Right atrium auricular region (tissue), 2 donors: ENCODE measurements at regions not wholly inside any gene's neighbourhood (a gene's known extent, or its start where the extent isn't known, plus 50 kb on each side); places are given as distances from the start of the nearest gene placed in this dataset.
"Not testable (repeated sequence)": the region's sequence is repeated elsewhere in the genome, so short reads cannot be mapped to it uniquely, and the experiment has no call there.

Experiments
- DNase-seq: peaks from one replicate; pipeline ENCODE4 v3.0.0-alpha.2; 2019; ENCODE audit warnings: low spot score
- H3K27ac ChIP-seq, 2 donors: fragments of 200-600 bp; sonication (generic); 1 replicate in 1 of 2; 2 replicates in 1 of 2; pipeline ENCODE4 v1.5.1; 2016 to 2019
- H3K27me3 ChIP-seq, 2 donors: fragments of 200-600 bp; sonication (generic); one replicate each; pipeline versions ENCODE4 v1.5.1 to v1.6.0; 2017 to 2019
- H3K36me3 ChIP-seq: fragments of 200-600 bp; sonication (generic); one replicate; pipeline ENCODE4 v1.5.1; 2016
- H3K4me1 ChIP-seq, 2 donors: fragments of 200-600 bp; sonication (generic); one replicate each; pipeline versions ENCODE4 v1.5.1 to v1.6.0; 2017 to 2019
- H3K4me3 ChIP-seq, 2 donors: fragments of 200-600 bp; sonication (generic); 1 replicate in 1 of 2; 2 replicates in 1 of 2; pipeline ENCODE4 v1.5.1; 2017 to 2019; ENCODE audit warnings: mild to moderate bottlenecking in 1 of 2, moderate library complexity in 1 of 2
- H3K9me3 ChIP-seq, 2 donors: fragments of 200-600 bp; sonication (generic); one replicate each; pipeline ENCODE4 v1.5.1; 2019
- CTCF ChIP-seq, 2 donors: fragments of 200-600 bp; sonication (generic); IDR thresholded peaks; one replicate each; pipeline ENCODE4 v1.5.1; 2019; ENCODE audit warnings: antibody characterized with exemption in 2 of 2

- Histone ChIP-seq H3K9me3 (no peaks in the 10 kb centered on the region), H3K27me3 (no peaks in the 10 kb centered on the region), H3K4me1 (no peaks in the 10 kb centered on the region), H3K27ac (no peak overlapping the region), H3K36me3 (no peaks in the 10 kb centered on the region), H3K4me3 (no peak overlapping the region)
- no peak for TF ChIP-seq CTCF (IDR thresholded peaks at IDR 0.05)
- DNase-seq, result no peak
Observed at GRCh38 chr2:14994721-14995120, 362.2 kb downstream of the LRATD1 start.

GRCh38 chr2:14996351-14997014 is 364.0 kb downstream of the LRATD1 start:
- H3K27ac ChIP-seq, result no peak overlapping the region
- H3K9me3 ChIP-seq, result no peaks in the 10 kb centered on the region
- H3K4me3 ChIP-seq, result no peak overlapping the region
- TF ChIP-seq CTCF (IDR thresholded peaks at IDR 0.05), result no peak
- no peak for DNase-seq
- no peaks in the 10 kb centered on the region for H3K4me1 ChIP-seq
- no peaks in the 10 kb centered on the region for H3K27me3 ChIP-seq
- no peaks in the 10 kb centered on the region for H3K36me3 ChIP-seq

- H3K27me3 ChIP-seq, result no peaks in the 10 kb centered on the region
- no peaks in the 10 kb centered on the region for H3K9me3 ChIP-seq
- no peak for DNase-seq
- TF ChIP-seq CTCF (IDR thresholded peaks at IDR 0.05), result no peak
- H3K36me3 ChIP-seq, result no peaks in the 10 kb centered on the region
- H3K4me1 ChIP-seq, result no peaks in the 10 kb centered on the region
- no peak overlapping the region for H3K27ac ChIP-seq
- H3K4me3 ChIP-seq, result no peak overlapping the region
Observed at GRCh38 chr2:14998546-14998945, 366.0 kb downstream of the LRATD1 start.

GRCh38 chr2:14999114-14999661 is 366.7 kb downstream of the LRATD1 start:
- Histone ChIP-seq H3K36me3 (no peaks in the 10 kb centered on the region), H3K27ac (no peak overlapping the region), H3K4me1 (no peaks in the 10 kb centered on the region), H3K27me3 (no peaks in the 10 kb centered on the region), H3K9me3 (no peaks in the 10 kb centered on the region), H3K4me3 (no peak overlapping the region)
- no peak for DNase-seq
- no peak for TF ChIP-seq CTCF (IDR thresholded peaks at IDR 0.05)

- not testable (repeated sequence) for H3K27me3 ChIP-seq, H3K4me3 ChIP-seq, H3K4me1 ChIP-seq, DNase-seq, H3K27ac ChIP-seq, H3K9me3 ChIP-seq, H3K36me3 ChIP-seq
Observed at GRCh38 chr2:15002519-15002918, 370.0 kb downstream of the LRATD1 start.

- TF ChIP-seq CTCF (IDR thresholded peaks at IDR 0.05), result no peak
- H3K27me3 ChIP-seq, result no peaks in the 10 kb centered on the region
- no peak overlapping the region for H3K27ac ChIP-seq
- H3K9me3 ChIP-seq, result no peaks in the 10 kb centered on the region
- H3K4me1 ChIP-seq, result no peaks in the 10 kb centered on the region
- H3K36me3 ChIP-seq, result no peaks in the 10 kb centered on the region
- no peak for DNase-seq
- no peak overlapping the region for H3K4me3 ChIP-seq
Observed at GRCh38 chr2:15006667-15007066, 374.1 kb downstream of the LRATD1 start.
